Renal pelvis (tissue), 1 donor: ENCODE measurements at regions not wholly inside any gene's neighbourhood (a gene's known extent, or its start where the extent isn't known, plus 50 kb on each side); places are given as distances from the start of the nearest gene placed in this dataset.
A peak's percentile ranks its signal among the peaks of the same experiment; 100 is the strongest.

Experiments
- DNase-seq: peaks from one replicate; pipeline ENCODE4 v3.0.0-alpha.2; 2013

DNA sequence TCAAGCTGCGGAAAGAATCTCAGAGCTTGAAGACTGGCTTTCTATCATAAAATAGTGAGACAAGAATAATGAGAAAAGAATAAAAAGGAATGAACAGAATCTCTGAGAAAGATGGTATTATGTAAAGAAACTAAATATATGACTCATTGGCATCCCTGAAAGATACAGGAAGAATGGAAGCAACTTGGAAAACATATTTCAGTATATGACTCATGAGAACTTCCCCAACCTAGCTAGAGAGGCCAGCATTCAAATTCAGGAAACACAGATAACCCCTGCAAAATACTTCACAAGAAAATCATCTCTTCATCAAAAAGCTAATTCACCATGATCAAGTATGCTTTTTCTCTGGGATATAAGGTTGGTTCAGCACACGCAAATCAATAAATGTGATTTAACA, 2318.0 kb downstream of the PCDH9 start:
- DNase-seq = no peak

GRCh38 chr13:64910096-64910495, 2320.0 kb downstream of the PCDH9 start:
- no peak for DNase-seq

GRCh38 chr13:64909184-64909583, 2321.0 kb downstream of the PCDH9 start:
- DNase-seq = no peak

DNA sequence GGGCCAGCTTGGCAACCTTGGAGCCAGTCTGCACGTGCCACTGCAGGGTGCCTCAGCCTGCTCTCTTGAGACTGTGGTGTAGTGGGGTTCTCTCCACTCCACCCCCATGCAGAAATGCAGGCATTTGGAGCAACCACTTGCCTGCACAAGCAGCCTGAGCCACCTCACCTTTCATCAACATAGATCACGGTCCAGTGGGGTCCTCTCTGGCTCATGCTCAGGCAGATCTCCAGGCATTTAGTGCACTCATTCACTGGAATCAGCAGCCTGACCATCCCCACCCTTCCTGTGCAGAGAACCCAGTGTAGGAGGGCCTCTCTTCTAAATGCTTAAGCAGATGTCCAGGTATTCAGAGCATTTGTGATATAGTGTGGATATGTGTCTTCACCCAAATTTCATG, 2330.1 kb downstream of the PCDH9 start:
- DNase-seq = no peak

DNA sequence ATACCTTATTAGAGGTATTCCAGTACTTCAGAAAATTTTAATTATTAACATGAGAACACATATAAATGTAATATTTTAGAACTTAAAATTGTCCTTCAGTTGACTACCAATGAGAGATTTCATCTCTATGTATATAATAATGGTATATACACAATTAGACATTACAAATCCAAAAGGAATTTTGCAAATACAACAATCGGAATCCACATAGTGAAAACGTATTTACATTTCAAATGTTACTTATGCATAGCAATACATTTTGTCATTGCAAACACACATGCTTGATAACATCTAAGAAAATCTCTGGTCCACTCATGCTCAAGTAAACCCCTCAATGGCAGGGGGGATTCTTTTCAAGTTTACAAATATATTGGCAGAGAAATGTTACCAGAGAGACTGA, 2345.2 kb downstream of the PCDH9 start:
- DNase-seq = no peak

- no peak for DNase-seq
These were observed 2353.0 kb downstream of the PCDH9 start for GRCh38 chr13:64877176-64877575.

DNA sequence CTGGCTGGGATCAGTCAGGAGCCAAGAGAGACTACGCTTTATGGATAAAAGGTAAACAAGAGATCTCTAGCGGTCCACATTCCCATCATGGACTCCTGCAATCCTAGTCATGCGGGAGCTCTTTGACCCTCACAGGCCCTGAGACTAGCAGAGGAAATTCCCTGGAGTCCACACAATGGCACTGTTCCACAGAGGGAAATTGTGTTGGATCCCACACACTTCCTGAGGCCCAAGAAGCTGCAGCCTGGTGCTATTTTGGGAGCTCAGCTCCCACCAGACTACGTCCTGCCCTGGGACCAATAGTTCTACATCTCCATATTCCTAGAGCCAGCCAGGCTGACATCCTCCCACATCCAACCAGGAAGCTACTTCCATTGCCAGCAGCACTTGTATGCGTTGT, 2358.4 kb downstream of the PCDH9 start:
- DNase-seq = no peak

DNA sequence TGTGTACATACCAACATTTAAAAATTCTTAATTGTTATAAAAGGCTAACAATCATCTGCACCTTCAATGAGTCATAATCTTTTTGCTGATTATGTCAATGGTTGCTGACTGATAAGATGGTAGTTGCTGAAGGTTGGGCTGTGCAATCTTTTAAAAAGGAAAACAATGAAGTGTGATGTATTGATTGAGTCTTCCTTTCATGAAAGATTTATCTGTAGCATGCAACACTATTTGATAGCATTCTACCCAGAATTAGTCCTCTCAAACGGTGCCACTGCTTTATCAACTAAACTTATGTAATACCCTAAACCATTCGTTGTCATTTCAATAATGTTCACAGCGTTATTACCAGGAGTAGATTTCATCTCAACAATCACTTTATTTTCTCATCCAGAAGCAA, 2360.6 kb downstream of the PCDH9 start:
- DNase-seq = no peak

DNA sequence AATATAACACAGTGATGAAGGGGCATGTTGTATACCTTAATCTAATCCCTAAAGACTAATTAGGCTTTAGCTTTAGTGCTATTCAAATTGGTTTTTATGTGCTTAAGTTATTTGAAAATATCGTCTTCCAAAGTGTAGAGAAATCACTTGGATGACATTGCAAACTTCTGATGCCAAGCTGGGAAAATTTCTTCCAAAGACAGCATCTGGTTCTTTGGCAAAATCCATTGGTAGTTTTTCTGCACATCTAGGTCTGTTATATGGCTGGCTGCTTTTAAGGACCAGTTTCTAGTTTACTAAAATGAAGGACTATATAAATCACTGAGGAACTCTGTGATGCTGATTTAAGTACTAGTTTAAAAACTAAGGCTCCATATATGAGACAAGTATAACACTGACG, 2362.3 kb downstream of the PCDH9 start:
- DNase-seq = no peak

GRCh38 chr13:64866331-64866730, 2363.8 kb downstream of the PCDH9 start:
- no peak for DNase-seq

- DNase-seq = peak; percentile 35
These were observed 2374.6 kb downstream of the PCDH9 start for GRCh38 chr13:64855506-64855905.

- DNase-seq = no peak
These were observed 2380.1 kb downstream of the PCDH9 start for GRCh38 chr13:64850017-64850416.

DNA sequence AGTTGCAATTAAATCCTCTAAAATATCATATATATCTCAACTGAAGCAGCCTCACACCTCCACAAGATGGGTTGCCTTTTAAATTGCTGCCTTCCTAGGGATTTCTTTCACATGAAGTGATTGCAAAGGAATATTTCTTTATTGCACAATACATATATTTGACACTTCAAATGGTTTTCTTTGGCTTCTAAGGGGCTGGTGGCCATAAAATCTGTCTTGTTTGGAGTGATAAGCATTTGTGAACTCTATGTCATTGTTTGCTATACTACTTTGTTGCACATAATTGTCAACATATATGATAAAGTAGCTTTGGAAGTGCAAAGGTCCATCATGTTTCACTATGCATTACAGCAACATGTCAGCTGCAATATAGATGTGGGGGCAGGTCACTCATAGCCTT, 2380.9 kb downstream of the PCDH9 start:
- no peak for DNase-seq

GRCh38 chr13:64847767-64848166, 2382.4 kb downstream of the PCDH9 start:
- DNase-seq = no peak

DNA sequence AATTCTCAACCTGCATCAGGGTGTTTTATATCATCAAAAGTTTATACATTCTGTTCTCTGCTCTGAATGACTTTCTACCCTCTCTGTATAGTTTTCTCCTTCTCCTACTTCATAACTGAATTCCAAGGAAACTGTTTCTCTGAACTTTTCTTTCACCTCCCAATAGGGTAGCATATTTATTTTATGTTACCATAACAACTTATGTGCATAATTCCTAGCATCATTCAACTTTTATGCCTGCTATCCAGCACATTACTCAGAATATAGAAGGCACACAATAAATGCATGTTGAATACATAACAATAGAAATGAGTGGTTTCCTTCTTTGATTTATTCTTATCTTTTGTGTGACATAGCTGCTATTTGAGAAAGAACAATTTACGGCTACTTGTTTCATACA, 2385.0 kb downstream of the PCDH9 start:
- no peak for DNase-seq

DNA sequence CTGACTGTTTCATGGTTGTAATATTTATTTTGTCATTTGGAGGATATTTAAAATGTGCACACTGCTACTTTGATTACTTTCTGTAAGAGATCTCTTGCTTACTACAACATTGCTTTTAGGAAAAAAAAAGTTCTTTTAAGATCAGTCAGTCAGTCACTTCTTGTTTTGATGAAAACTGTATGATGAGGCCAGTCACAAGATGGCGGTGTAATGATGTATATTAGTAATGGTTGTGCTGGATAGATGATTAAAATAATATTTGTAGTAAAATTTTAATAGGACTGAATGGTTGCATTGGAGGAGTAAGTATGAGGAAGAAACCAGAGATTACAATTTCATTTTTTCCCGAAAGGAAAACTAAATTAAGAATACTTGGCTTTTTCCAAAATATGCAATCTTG, 2411.1 kb downstream of the PCDH9 start:
- DNase-seq = no peak

DNA sequence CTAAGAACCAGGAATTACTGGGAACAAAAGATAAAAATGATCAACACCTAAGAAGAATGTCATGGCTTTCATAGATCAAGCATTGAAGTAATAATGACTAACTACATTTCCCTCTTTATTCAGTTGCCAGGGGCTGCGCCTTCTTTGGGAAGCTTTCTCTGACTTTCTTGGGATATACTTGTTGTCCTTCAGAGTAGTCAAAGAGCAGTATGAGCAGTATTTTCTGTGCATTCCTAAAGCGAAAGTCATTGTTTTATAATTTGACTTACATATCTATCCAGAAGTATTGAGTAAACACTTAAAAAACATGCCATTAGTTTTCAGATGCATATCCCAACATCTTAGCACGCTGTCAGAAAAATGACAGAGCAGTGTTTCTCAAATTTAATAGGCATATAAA, 2412.4 kb downstream of the PCDH9 start:
- no peak for DNase-seq

GRCh38 chr13:64810750-64811149, 2419.4 kb downstream of the PCDH9 start:
- no peak for DNase-seq

DNA sequence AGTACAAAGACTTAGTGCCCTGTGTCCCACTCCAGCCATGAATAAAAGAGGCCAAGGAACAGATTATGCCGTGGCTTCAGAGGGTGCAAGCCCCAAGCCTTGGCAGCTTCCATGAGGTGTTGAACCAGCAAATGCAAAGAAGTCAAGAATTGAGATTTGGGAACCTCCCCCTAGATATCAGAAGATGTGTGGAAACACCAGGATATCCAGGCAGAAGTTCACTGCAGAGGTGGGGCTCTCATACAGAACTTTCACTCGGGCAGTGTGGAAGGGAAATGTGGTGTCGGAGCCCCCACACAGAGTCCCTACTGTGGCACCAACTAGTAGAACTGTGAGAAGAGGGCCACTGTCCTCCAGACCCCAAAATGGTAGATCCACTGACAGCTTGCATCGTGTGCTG, 2421.4 kb downstream of the PCDH9 start:
- no peak for DNase-seq

- no peak for DNase-seq
These were observed 2428.4 kb downstream of the PCDH9 start for GRCh38 chr13:64801768-64802167.

DNA sequence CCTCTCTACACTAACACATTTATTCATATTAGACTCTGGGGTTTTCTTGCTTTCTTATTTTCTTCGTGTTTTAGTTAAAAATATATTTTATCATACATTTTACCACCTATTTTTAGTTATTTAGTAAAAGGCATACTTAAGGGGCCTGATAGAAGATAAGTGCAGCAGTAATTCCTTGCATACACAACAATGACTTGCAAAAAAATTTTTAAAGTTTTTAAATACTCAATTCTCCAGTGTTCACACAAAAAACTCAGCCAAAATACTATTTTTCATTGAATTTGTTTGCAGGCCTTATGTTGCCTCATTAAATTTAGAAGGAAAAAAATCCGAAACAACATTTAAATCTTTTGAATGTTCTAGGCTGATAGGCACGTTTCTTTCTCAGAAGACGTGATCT, 2431.7 kb downstream of the PCDH9 start:
- no peak for DNase-seq

GRCh38 chr13:64793592-64793991, 2436.5 kb downstream of the PCDH9 start:
- no peak for DNase-seq

GRCh38 chr13:64793131-64793530, 2437.0 kb downstream of the PCDH9 start:
- DNase-seq = no peak

DNA sequence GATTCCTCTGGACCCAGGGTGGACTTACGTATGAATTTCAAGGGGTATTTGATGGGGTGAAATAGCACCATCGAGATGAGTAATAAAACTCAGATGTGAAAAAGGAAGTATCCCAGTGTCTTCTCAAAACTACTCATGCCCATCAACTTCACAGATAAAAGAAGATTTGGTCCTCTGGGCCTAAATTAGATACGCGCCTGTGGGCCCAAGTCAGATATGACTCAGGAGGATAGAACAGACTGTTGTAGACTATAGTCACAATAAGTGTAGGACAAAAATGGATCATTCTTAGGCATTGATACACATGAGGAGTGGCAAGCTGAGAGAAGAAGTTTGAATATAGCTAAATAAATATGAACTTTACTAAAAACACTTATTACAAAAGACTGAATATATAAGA, 2438.8 kb downstream of the PCDH9 start:
- DNase-seq = no peak

DNA sequence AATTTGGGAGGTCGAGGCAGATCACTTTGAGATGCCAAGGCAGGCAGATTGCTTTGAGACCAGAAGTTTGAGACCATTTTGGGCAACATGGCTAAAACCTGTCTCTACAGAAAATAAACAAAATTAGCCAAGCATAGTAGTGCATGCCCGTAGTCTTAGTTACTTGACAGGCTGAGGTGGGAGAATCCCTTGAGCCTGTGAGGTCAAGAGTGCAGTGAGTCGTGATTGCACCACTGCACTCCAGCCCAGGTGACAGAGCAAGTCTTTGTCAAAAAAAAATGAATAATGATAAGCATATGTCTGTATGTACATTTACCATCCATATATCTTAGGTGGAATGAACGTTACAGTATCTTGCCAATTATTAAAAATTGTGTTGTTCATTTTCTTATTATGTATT, 2447.7 kb downstream of the PCDH9 start:
- DNase-seq = no peak
